WTC11 (cell line): ENCODE measurements at regions not wholly inside any gene's neighbourhood (a gene's known extent, or its start where the extent isn't known, plus 50 kb on each side); places are given as distances from the start of the nearest gene placed in this dataset.

Source experiments
- JUN ChIP-seq: sonication (generic); formaldehyde crosslinking; IDR thresholded peaks from 2 replicates; pipeline ENCODE4 v1.8.0; 2023; ENCODE audit warnings: mild to moderate bottlenecking, missing genetic modification reagents
- NFATC4 ChIP-seq: fragments of 250-450 bp; sonication (Bioruptor Pico); IDR thresholded peaks from 2 replicates; pipeline ENCODE4 v1.9.0; 2021; ENCODE audit warnings: mild to moderate bottlenecking
- SMAD4 ChIP-seq: sonication (generic); formaldehyde crosslinking; IDR thresholded peaks from 2 replicates; pipeline ENCODE4 v1.8.0; 2022; ENCODE audit warnings: mild to moderate bottlenecking, missing genetic modification reagents
- SP1 ChIP-seq: sonication (generic); formaldehyde crosslinking; conservative IDR thresholded peaks from 2 replicates; pipeline ENCODE4 v1.8.1; 2022; ENCODE audit warnings: missing genetic modification reagents
- TEAD4 ChIP-seq: sonication (generic); formaldehyde crosslinking; IDR thresholded peaks from 2 replicates; pipeline ENCODE4 v1.8.0; 2022; ENCODE audit warnings: mild to moderate bottlenecking, missing genetic modification reagents
- TF ChIP-seq, protein P1 (sequence below): fragments of 200-600 bp; IDR thresholded peaks from 2 replicates; pipeline ENCODE4 v1.8.0; 2022; ENCODE audit warnings: antibody characterized with exemption
- TF ChIP-seq, protein P2 (sequence below): sonication (generic); formaldehyde crosslinking; IDR thresholded peaks from 2 replicates; pipeline ENCODE4 v1.8.1; 2022; ENCODE audit warnings: low read depth, mild to moderate bottlenecking, moderate library complexity, missing genetic modification reagents, borderline replicate concordance
- TF ChIP-seq, protein P3 (sequence below): sonication (generic); formaldehyde crosslinking; IDR thresholded peaks from 2 replicates; pipeline ENCODE4 v1.8.1; 2023; ENCODE audit warnings: mild to moderate bottlenecking, missing genetic modification reagents, moderate library complexity

DNA sequence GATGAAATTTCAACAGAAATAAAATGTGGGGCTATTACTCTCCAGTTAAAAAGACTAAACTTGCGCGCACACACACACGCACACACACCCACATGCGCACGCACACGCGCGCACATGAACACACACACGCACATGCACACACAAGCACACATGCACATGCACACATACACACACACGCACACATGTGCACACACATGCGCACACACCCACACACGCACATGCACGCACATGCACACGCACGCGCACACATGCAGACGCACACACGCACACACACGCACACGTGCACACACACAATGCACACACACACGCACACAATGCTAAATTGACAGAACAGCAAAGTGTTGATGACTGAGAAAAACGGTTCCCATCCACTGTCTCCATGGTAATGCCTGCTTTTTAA is 754.1 kb downstream of the CBLN4 start:
- TF ChIP-seq TEAD4 (CRISPR knock-in tag) (no peak), SMAD4 (CRISPR knock-in tag) (no peak), SP1 (CRISPR knock-in tag) (no peak), JUN (CRISPR knock-in tag) (no peak), NFATC4 (CRISPR knock-in tag) (no peak)
- TF ChIP-seq, protein P1, sequence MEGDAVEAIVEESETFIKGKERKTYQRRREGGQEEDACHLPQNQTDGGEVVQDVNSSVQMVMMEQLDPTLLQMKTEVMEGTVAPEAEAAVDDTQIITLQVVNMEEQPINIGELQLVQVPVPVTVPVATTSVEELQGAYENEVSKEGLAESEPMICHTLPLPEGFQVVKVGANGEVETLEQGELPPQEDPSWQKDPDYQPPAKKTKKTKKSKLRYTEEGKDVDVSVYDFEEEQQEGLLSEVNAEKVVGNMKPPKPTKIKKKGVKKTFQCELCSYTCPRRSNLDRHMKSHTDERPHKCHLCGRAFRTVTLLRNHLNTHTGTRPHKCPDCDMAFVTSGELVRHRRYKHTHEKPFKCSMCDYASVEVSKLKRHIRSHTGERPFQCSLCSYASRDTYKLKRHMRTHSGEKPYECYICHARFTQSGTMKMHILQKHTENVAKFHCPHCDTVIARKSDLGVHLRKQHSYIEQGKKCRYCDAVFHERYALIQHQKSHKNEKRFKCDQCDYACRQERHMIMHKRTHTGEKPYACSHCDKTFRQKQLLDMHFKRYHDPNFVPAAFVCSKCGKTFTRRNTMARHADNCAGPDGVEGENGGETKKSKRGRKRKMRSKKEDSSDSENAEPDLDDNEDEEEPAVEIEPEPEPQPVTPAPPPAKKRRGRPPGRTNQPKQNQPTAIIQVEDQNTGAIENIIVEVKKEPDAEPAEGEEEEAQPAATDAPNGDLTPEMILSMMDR, result no peak
- TF ChIP-seq, protein P2, sequence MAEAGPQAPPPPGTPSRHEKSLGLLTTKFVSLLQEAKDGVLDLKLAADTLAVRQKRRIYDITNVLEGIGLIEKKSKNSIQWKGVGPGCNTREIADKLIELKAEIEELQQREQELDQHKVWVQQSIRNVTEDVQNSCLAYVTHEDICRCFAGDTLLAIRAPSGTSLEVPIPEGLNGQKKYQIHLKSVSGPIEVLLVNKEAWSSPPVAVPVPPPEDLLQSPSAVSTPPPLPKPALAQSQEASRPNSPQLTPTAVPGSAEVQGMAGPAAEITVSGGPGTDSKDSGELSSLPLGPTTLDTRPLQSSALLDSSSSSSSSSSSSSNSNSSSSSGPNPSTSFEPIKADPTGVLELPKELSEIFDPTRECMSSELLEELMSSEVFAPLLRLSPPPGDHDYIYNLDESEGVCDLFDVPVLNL (CRISPR knock-in tag), result no peak
- TF ChIP-seq, protein P3, sequence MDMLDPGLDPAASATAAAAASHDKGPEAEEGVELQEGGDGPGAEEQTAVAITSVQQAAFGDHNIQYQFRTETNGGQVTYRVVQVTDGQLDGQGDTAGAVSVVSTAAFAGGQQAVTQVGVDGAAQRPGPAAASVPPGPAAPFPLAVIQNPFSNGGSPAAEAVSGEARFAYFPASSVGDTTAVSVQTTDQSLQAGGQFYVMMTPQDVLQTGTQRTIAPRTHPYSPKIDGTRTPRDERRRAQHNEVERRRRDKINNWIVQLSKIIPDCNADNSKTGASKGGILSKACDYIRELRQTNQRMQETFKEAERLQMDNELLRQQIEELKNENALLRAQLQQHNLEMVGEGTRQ (CRISPR knock-in tag), result no peak
